ENCODE measurements at regions not wholly inside any gene's neighbourhood (a gene's known extent, or its start where the extent isn't known, plus 50 kb on each side); places are given as distances from the start of the nearest gene placed in this dataset.

DNA sequence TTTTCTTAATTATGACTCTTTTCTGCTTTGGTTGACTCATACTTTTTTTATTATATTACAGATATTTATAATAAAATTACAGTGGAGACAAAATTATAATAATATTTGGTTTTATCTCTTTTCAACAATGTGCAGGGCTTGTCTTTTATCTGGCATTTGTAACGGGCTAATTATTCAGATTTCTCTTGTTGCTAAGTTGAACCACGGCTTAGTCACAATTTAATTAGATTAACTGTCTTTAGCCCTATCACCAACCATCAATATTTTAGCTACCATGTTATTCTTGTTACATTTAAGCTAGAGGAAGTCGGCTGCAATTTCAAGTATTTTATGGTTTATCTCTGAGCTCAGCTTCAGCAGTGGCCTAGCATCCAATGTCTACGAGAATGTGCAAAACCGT is 798.9 kb upstream of the CA10 start:
- Mint-ChIP-seq H3K27ac (no peak overlapping the region), H3K4me3 (no peak overlapping the region), H3K4me1 (no peaks in the 10 kb centered on the region), H3K9me3 (peaks cover 0 to 10% (median 5%) of the 10 kb centered on the region in 7 donors), H3K36me3 (no peaks in the 10 kb centered on the region), H3K27me3 (ENCODE audit: low read depth in 3 of 3) (no peaks in the 10 kb centered on the region)
- intact Hi-C loops (cut with micrococcal nuclease): no loop called here
- no peaks in the 10 kb centered on the region for H3K27me3 ChIP-seq (ENCODE audit: control insufficient read depth in 2 of 2, insufficient read depth in 2 of 2, low read length in 2 of 2)
- no peak for DNase-seq
- no peak overlapping the region for H3K4me3 ChIP-seq (replicated peaks in 1 of 3; ENCODE audit: low read depth in 2 of 3, low read length in 3 of 3)
- no peaks in the 10 kb centered on the region for H3K79me2 ChIP-seq (ENCODE audit: insufficient read depth, low read length)
- TF ChIP-seq, protein P1, sequence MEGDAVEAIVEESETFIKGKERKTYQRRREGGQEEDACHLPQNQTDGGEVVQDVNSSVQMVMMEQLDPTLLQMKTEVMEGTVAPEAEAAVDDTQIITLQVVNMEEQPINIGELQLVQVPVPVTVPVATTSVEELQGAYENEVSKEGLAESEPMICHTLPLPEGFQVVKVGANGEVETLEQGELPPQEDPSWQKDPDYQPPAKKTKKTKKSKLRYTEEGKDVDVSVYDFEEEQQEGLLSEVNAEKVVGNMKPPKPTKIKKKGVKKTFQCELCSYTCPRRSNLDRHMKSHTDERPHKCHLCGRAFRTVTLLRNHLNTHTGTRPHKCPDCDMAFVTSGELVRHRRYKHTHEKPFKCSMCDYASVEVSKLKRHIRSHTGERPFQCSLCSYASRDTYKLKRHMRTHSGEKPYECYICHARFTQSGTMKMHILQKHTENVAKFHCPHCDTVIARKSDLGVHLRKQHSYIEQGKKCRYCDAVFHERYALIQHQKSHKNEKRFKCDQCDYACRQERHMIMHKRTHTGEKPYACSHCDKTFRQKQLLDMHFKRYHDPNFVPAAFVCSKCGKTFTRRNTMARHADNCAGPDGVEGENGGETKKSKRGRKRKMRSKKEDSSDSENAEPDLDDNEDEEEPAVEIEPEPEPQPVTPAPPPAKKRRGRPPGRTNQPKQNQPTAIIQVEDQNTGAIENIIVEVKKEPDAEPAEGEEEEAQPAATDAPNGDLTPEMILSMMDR (IDR thresholded peaks at IDR 0.05): no peak
- no peaks in the 10 kb centered on the region for H4K20me1 ChIP-seq (ENCODE audit: insufficient read depth, low read length)
- no peaks in the 10 kb centered on the region for H3K36me3 ChIP-seq (replicated peaks in 1 of 2; ENCODE audit: control insufficient read depth in 1 of 2, insufficient read depth in 2 of 2, low read length in 2 of 2)
- H2AFZ ChIP-seq (ENCODE audit: insufficient read depth, low read depth, low read length, poor library complexity, severe bottlenecking): no peak overlapping the region
- no CpG with 5 or more reads among the region's 5 CpGs for WGBS (ENCODE audit: insufficient coverage)
- H3K27ac ChIP-seq (ENCODE audit: low read depth in 1 of 2, low read length in 2 of 2): no peak overlapping the region
- H3K9ac ChIP-seq (ENCODE audit: insufficient read depth, low read length, poor library complexity, severe bottlenecking): no peak overlapping the region
- peaks cover 0 to 3% of the 10 kb centered on the region in 2 donors for H3K9me3 ChIP-seq (replicated peaks in 1 of 2; ENCODE audit: control insufficient read depth in 1 of 2, insufficient read depth in 1 of 2, low read length in 2 of 2)
- H3K4me1 ChIP-seq (ENCODE audit: control insufficient read depth in 1 of 2, insufficient read depth in 2 of 2, low read length in 2 of 2): no peaks in the 10 kb centered on the region
- H3K4me2 ChIP-seq (replicated peaks; ENCODE audit: extremely low read depth, low read length, poor library complexity, severe bottlenecking): no peak overlapping the region

DNA sequence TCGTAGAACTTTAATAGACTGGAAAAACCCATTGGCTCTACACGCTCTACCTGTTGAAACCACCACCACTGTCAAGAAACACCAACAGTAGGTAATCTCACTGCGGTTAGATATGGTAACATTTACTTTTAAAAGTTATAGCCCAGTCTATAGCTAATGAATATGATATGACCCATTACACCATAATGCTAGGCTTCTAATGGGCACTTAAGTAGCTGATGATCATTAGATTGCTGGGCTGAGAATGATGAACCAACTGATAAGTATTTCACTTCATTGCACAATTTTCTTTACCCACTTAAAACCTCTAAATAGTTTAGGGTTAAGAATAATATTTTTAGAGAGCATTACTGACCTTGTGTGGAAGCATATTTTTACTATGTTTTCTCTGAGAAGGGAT is 788.9 kb upstream of the CA10 start:
- Histone ChIP-seq H2AFZ (ENCODE audit: insufficient read depth, low read depth, low read length, poor library complexity, severe bottlenecking) (no peak overlapping the region), H3K4me1 (ENCODE audit: control insufficient read depth in 1 of 2, insufficient read depth in 2 of 2, low read length in 2 of 2) (no peaks in the 10 kb centered on the region), H3K9ac (ENCODE audit: insufficient read depth, low read length, poor library complexity, severe bottlenecking) (no peak overlapping the region), H3K4me3 (replicated peaks in 1 of 3; ENCODE audit: low read depth in 2 of 3, low read length in 3 of 3) (no peak overlapping the region), H4K20me1 (ENCODE audit: insufficient read depth, low read length) (no peaks in the 10 kb centered on the region), H3K36me3 (replicated peaks in 1 of 2; ENCODE audit: control insufficient read depth in 1 of 2, insufficient read depth in 2 of 2, low read length in 2 of 2) (no peaks in the 10 kb centered on the region), H3K27me3 (ENCODE audit: control insufficient read depth in 2 of 2, insufficient read depth in 2 of 2, low read length in 2 of 2) (no peaks in the 10 kb centered on the region), H3K27ac (ENCODE audit: low read depth in 1 of 2, low read length in 2 of 2) (no peak overlapping the region), H3K9me3 (replicated peaks in 1 of 2; ENCODE audit: control insufficient read depth in 1 of 2, insufficient read depth in 1 of 2, low read length in 2 of 2) (peaks cover 0 to 4% of the 10 kb centered on the region in 2 donors), H3K4me2 (replicated peaks; ENCODE audit: extremely low read depth, low read length, poor library complexity, severe bottlenecking) (no peak overlapping the region), H3K79me2 (ENCODE audit: insufficient read depth, low read length) (no peaks in the 10 kb centered on the region)
- DNase-seq: no peak
- Mint-ChIP-seq H3K36me3 (no peaks in the 10 kb centered on the region), H3K4me1 (no peaks in the 10 kb centered on the region), H3K9me3 (peaks cover 0 to 7% (median 4%) of the 10 kb centered on the region in 7 donors), H3K27ac (no peak overlapping the region), H3K4me3 (no peak overlapping the region), H3K27me3 (ENCODE audit: low read depth in 3 of 3) (peaks cover 0 to 1% (median 0%) of the 10 kb centered on the region in 3 donors)
- no CpG with 5 or more reads among the region's 3 CpGs for WGBS (ENCODE audit: insufficient coverage)
- intact Hi-C loops (cut with micrococcal nuclease): no loop called here
- TF ChIP-seq, protein P1 (IDR thresholded peaks at IDR 0.05): no peak
